ENCODE measurements at regions not wholly inside any gene's neighbourhood (a gene's known extent, or its start where the extent isn't known, plus 50 kb on each side); places are given as distances from the start of the nearest gene placed in this dataset.
"Not testable (repeated sequence)": the region's sequence is repeated elsewhere in the genome, so short reads cannot be mapped to it uniquely, and the experiment has no call there.

GRCh38 chr1:101546885-101547284, 310.1 kb downstream of the S1PR1 start:
- no peaks in the 10 kb centered on the region for H3K9me3 ChIP-seq
- no peaks in the 10 kb centered on the region for H3K4me1 ChIP-seq
- H3K27me3 ChIP-seq, result no peaks in the 10 kb centered on the region
- TF ChIP-seq Cebpa-rat (IDR thresholded peaks at IDR 0.05), result no peak
- H4K20me1 ChIP-seq, result no peaks in the 10 kb centered on the region
- no peak overlapping the region for H3K27ac ChIP-seq
- no peak overlapping the region for H3K4me2 ChIP-seq
- no peak overlapping the region for H3K4me3 ChIP-seq
- no peak overlapping the region for H3K9ac ChIP-seq
- no peaks in the 10 kb centered on the region for H3K36me3 ChIP-seq

- Histone ChIP-seq H3K36me3 (no peaks in the 10 kb centered on the region), H3K9ac (no peak overlapping the region), H3K27ac (no peak overlapping the region), H3K4me1 (no peaks in the 10 kb centered on the region), H4K20me1 (no peaks in the 10 kb centered on the region), H3K9me3 (no peaks in the 10 kb centered on the region), H3K27me3 (no peaks in the 10 kb centered on the region), H3K4me3 (no peak overlapping the region), H3K4me2 (no peak overlapping the region)
- no peak for TF ChIP-seq Cebpa-rat (IDR thresholded peaks at IDR 0.05)
These were observed 310.5 kb downstream of the S1PR1 start for GRCh38 chr1:101547357-101547756.

GRCh38 chr1:101548376-101548775, 311.6 kb downstream of the S1PR1 start:
- no peaks in the 10 kb centered on the region for H4K20me1 ChIP-seq
- H3K9me3 ChIP-seq, result no peaks in the 10 kb centered on the region
- H3K36me3 ChIP-seq, result no peaks in the 10 kb centered on the region
- H3K27ac ChIP-seq, result no peak overlapping the region
- TF ChIP-seq Cebpa-rat (IDR thresholded peaks at IDR 0.05), result no peak
- no peak overlapping the region for H3K4me2 ChIP-seq
- H3K27me3 ChIP-seq, result no peaks in the 10 kb centered on the region
- no peaks in the 10 kb centered on the region for H3K4me1 ChIP-seq
- no peak overlapping the region for H3K4me3 ChIP-seq
- H3K9ac ChIP-seq, result no peak overlapping the region

GRCh38 chr1:101550581-101550980, 313.8 kb downstream of the S1PR1 start:
- peaks cover 10% of the 10 kb centered on the region; the same call in 1 of the 2 replicates for H3K9me3 ChIP-seq
- H3K4me2 ChIP-seq, result no peak overlapping the region
- H3K4me3 ChIP-seq, result no peak overlapping the region
- no peaks in the 10 kb centered on the region for H3K27me3 ChIP-seq
- H3K9ac ChIP-seq, result no peak overlapping the region
- H3K36me3 ChIP-seq, result no peaks in the 10 kb centered on the region
- no peaks in the 10 kb centered on the region for H4K20me1 ChIP-seq
- TF ChIP-seq Cebpa-rat (IDR thresholded peaks at IDR 0.05), result no peak
- H3K4me1 ChIP-seq, result no peaks in the 10 kb centered on the region
- H3K27ac ChIP-seq, result no peak overlapping the region

GRCh38 chr1:101566883-101567538, 330.2 kb downstream of the S1PR1 start:
- no peaks in the 10 kb centered on the region for H3K4me1 ChIP-seq
- H3K4me2 ChIP-seq, result no peak overlapping the region
- no peak overlapping the region for H3K9ac ChIP-seq
- no peak for TF ChIP-seq Cebpa-rat (IDR thresholded peaks at IDR 0.05)
- no peaks in the 10 kb centered on the region for H3K27me3 ChIP-seq
- no peaks in the 10 kb centered on the region for H3K36me3 ChIP-seq
- no peaks in the 10 kb centered on the region for H4K20me1 ChIP-seq
- no peak overlapping the region for H3K4me3 ChIP-seq
- H3K9me3 ChIP-seq, result 0 out of 2 replicates have a peak, but pooled peaks cover 7% of the 10 kb centered on the region
- H3K27ac ChIP-seq, result no peak overlapping the region

GRCh38 chr1:101567582-101568189, 330.9 kb downstream of the S1PR1 start:
- H3K9ac ChIP-seq, result no peak overlapping the region
- no peaks in the 10 kb centered on the region for H4K20me1 ChIP-seq
- H3K27me3 ChIP-seq, result no peaks in the 10 kb centered on the region
- no peak for TF ChIP-seq Cebpa-rat (IDR thresholded peaks at IDR 0.05)
- H3K4me1 ChIP-seq, result no peaks in the 10 kb centered on the region
- no peak overlapping the region for H3K27ac ChIP-seq
- H3K9me3 ChIP-seq, result 0 out of 2 replicates have a peak, but pooled peaks cover 7% of the 10 kb centered on the region
- no peak overlapping the region for H3K4me2 ChIP-seq
- H3K36me3 ChIP-seq, result no peaks in the 10 kb centered on the region
- no peak overlapping the region for H3K4me3 ChIP-seq

- Histone ChIP-seq H4K20me1 (no peaks in the 10 kb centered on the region), H3K27ac (no peak overlapping the region), H3K36me3 (no peaks in the 10 kb centered on the region), H3K4me3 (no peak overlapping the region), H3K9me3 (no peaks in the 10 kb centered on the region), H3K4me1 (no peaks in the 10 kb centered on the region), H3K27me3 (no peaks in the 10 kb centered on the region), H3K4me2 (no peak overlapping the region), H3K9ac (no peak overlapping the region)
- TF ChIP-seq Cebpa-rat (IDR thresholded peaks at IDR 0.05), result no peak
These were observed 350.9 kb downstream of the S1PR1 start for GRCh38 chr1:101587741-101588140.

- H3K4me3 ChIP-seq, result no peak overlapping the region
- H4K20me1 ChIP-seq, result no peaks in the 10 kb centered on the region
- no peaks in the 10 kb centered on the region for H3K36me3 ChIP-seq
- no peaks in the 10 kb centered on the region for H3K27me3 ChIP-seq
- no peak overlapping the region for H3K27ac ChIP-seq
- H3K4me1 ChIP-seq, result no peaks in the 10 kb centered on the region
- no peaks in the 10 kb centered on the region for H3K9me3 ChIP-seq
- TF ChIP-seq Cebpa-rat (IDR thresholded peaks at IDR 0.05), result no peak
- no peak overlapping the region for H3K9ac ChIP-seq
- H3K4me2 ChIP-seq, result no peak overlapping the region
These were observed 351.9 kb downstream of the S1PR1 start for GRCh38 chr1:101588677-101589076.

GRCh38 chr1:101592845-101593244, 356.0 kb downstream of the S1PR1 start:
- Histone ChIP-seq H3K4me2 (no peak overlapping the region), H3K27me3 (no peaks in the 10 kb centered on the region), H3K27ac (no peak overlapping the region), H3K9me3 (no peaks in the 10 kb centered on the region), H3K4me3 (no peak overlapping the region), H3K36me3 (no peaks in the 10 kb centered on the region), H3K4me1 (no peaks in the 10 kb centered on the region), H4K20me1 (no peaks in the 10 kb centered on the region), H3K9ac (no peak overlapping the region)
- TF ChIP-seq Cebpa-rat (IDR thresholded peaks at IDR 0.05), result no peak

- H3K4me3 ChIP-seq, result no peak overlapping the region
- no peaks in the 10 kb centered on the region for H4K20me1 ChIP-seq
- H3K4me2 ChIP-seq, result no peak overlapping the region
- TF ChIP-seq Cebpa-rat (IDR thresholded peaks at IDR 0.05), result no peak
- no peaks in the 10 kb centered on the region for H3K27me3 ChIP-seq
- H3K9ac ChIP-seq, result no peak overlapping the region
- no peaks in the 10 kb centered on the region for H3K4me1 ChIP-seq
- H3K36me3 ChIP-seq, result no peaks in the 10 kb centered on the region
- H3K27ac ChIP-seq, result no peak overlapping the region
- H3K9me3 ChIP-seq, result no peaks in the 10 kb centered on the region
These were observed 359.1 kb downstream of the S1PR1 start for GRCh38 chr1:101595881-101596374.

- H3K4me1 ChIP-seq, H4K20me1 ChIP-seq, H3K4me2 ChIP-seq, H3K27ac ChIP-seq, H3K9ac ChIP-seq, H3K27me3 ChIP-seq, H3K4me3 ChIP-seq, H3K9me3 ChIP-seq, H3K36me3 ChIP-seq: not testable (repeated sequence)
These were observed 363.8 kb downstream of the S1PR1 start for GRCh38 chr1:101600615-101601014.
